HEK293 (cell line): ENCODE measurements at regions not wholly inside any gene's neighbourhood (a gene's known extent, or its start where the extent isn't known, plus 50 kb on each side); places are given as distances from the start of the nearest gene placed in this dataset.

ENCODE experiments used
- CTCF ChIA-PET: fragments of 350-600 bp; formaldehyde crosslinking; extraction: SDS; loops from one replicate; lab custom pipeline; 2021; ENCODE audit warnings: antibody characterized with exemption; lab: Yijun Ruan, JAX
- POLR2A ChIA-PET: fragments of 300-600 bp; formaldehyde crosslinking; extraction: SDS; loops from one replicate; lab custom pipeline; 2020; ENCODE audit warnings: antibody characterized with exemption, inconsistent platforms; lab: Yijun Ruan, JAX
- H3K27ac ChIP-seq: fragments of 200-500 bp; sonication (Bioruptor generic); 2 replicates; pipeline ENCODE4 v1.5.1; 2014; ENCODE audit warnings: low read depth, low read length, control low read depth, inconsistent platforms; ENCODE audit errors: extremely low read depth
- H3K36me3 ChIP-seq, 2 experiments: fragments of 200-500 bp in 1 of 2; sonication (Bioruptor generic) in 1 of 2; 1 replicate in 1 of 2; 2 replicates in 1 of 2; pipeline ENCODE4 v1.5.1; 2014 to 2017; ENCODE audit warnings: inconsistent platforms in 2 of 2, low read length in 2 of 2; ENCODE audit not compliant: control insufficient read depth in 2 of 2, insufficient read depth in 1 of 2
- H3K4me1 ChIP-seq: fragments of 200-500 bp; sonication (Bioruptor generic); 2 replicates; pipeline ENCODE4 v1.5.1; 2014; ENCODE audit warnings: mild to moderate bottlenecking, low read length, inconsistent platforms; ENCODE audit not compliant: control insufficient read depth, insufficient read depth
- H3K4me3 ChIP-seq: 2 replicates; pipeline ENCODE4 v1.5.1; 2011; ENCODE audit warnings: low read depth, mild to moderate bottlenecking, control low read depth, low read length, moderate library complexity
- H3K9me3 ChIP-seq: fragments of 200-500 bp; sonication (Bioruptor generic); 2 replicates; pipeline ENCODE4 v1.5.1; 2014; ENCODE audit warnings: low read depth, low read length, inconsistent platforms; ENCODE audit not compliant: control insufficient read depth, insufficient read depth
- EGR2 ChIP-seq: fragments of 450-650 bp; formaldehyde crosslinking; IDR thresholded peaks from 2 replicates; pipeline ENCODE4 v1.5.1; 2016; ENCODE audit warnings: low read depth, missing biosample characterization, missing genetic modification characterization
- GLI2 ChIP-seq: fragments of 450-650 bp; formaldehyde crosslinking; IDR thresholded peaks from 2 replicates; pipeline ENCODE4; 2017; ENCODE audit warnings: missing biosample characterization, missing genetic modification characterization, low read depth, borderline replicate concordance
- GLIS1 ChIP-seq: fragments of 450-650 bp; formaldehyde crosslinking; IDR thresholded peaks from 2 replicates; pipeline ENCODE4 v1.5.1; 2016; ENCODE audit warnings: missing biosample characterization, missing genetic modification characterization
- KLF1 ChIP-seq: fragments of 450-650 bp; formaldehyde crosslinking; IDR thresholded peaks from 2 replicates; pipeline ENCODE4 v1.5.1; 2016; ENCODE audit warnings: missing biosample characterization, missing genetic modification characterization
- ZBTB26 ChIP-seq: fragments of 450-650 bp; formaldehyde crosslinking; optimal IDR thresholded peaks from 2 replicates; pipeline ENCODE3; 2016; ENCODE audit warnings: missing biosample characterization, mild to moderate bottlenecking, missing genetic modification characterization
- ZBTB48 ChIP-seq: fragments of 450-650 bp; formaldehyde crosslinking; IDR thresholded peaks from 2 replicates; pipeline ENCODE4 v1.5.1; 2016; ENCODE audit warnings: missing biosample characterization, missing genetic modification characterization
- ZFHX2 ChIP-seq: fragments of 450-650 bp; formaldehyde crosslinking; conservative IDR thresholded peaks from 2 replicates; pipeline ENCODE4 v1.5.1; 2016; ENCODE audit warnings: missing biosample characterization, missing genetic modification characterization
- ZIC2 ChIP-seq: fragments of 450-650 bp; formaldehyde crosslinking; IDR thresholded peaks from 2 replicates; pipeline ENCODE4 v1.5.1; 2016; ENCODE audit warnings: missing biosample characterization, missing genetic modification characterization
- ZNF518A ChIP-seq: fragments of 450-650 bp; formaldehyde crosslinking; conservative IDR thresholded peaks from 2 replicates; pipeline ENCODE4 v1.5.1; 2016; ENCODE audit warnings: low read depth, missing biosample characterization, missing genetic modification characterization
- ZNF600 ChIP-seq: fragments of 450-650 bp; formaldehyde crosslinking; IDR thresholded peaks from 2 replicates; pipeline ENCODE4 v1.5.1; 2016; ENCODE audit warnings: missing biosample characterization, missing genetic modification characterization
- ZNF621 ChIP-seq: fragments of 450-650 bp; formaldehyde crosslinking; IDR thresholded peaks from 2 replicates; pipeline ENCODE4 v1.5.1; 2017; ENCODE audit warnings: missing biosample characterization, missing genetic modification characterization

- H3K9me3 ChIP-seq, result no peaks in the 10 kb centered on the region
- ChIA-PET POLR2A (no interaction called here), CTCF (interaction anchor here (0.5 to 2.3 kb wide), 6 partner anchors 11 to 1024 kb away, joined by 3 to 9 read pairs (median 3); no protein-coding TSS in a partner anchor)
- H3K36me3 ChIP-seq, result no peaks in the 10 kb centered on the region
- H3K27ac ChIP-seq, result no peak overlapping the region
- no peak for TF ChIP-seq ZNF518A
- H3K4me1 ChIP-seq, result no peaks in the 10 kb centered on the region
- H3K4me3 ChIP-seq, result no peak overlapping the region
Measured at GRCh38 chr17:79177877-79178276, 103.3 kb downstream of the ENGASE start.

- TF ChIP-seq ZIC2, result peak; percentile 58
- TF ChIP-seq GLI2 (tag by site-specific recombination), result no peak
- TF ChIP-seq GLIS1 (tag by site-specific recombination), result peak; percentile 31; the same call in 1 of the 2 replicates
- POLR2A ChIA-PET, result no interaction called here
- Histone ChIP-seq H3K9me3 (no peaks in the 10 kb centered on the region), H3K4me1 (no peaks in the 10 kb centered on the region), H3K36me3 (no peaks in the 10 kb centered on the region), H3K4me3 (no peak overlapping the region), H3K27ac (no peak overlapping the region)
- CTCF ChIA-PET, result interaction anchor here (0.5 to 2.3 kb wide), 3 partner anchors 16 to 214 kb away, joined by 3 to 9 read pairs (median 3); no protein-coding TSS in a partner anchor
Measured at GRCh38 chr17:79176792-79177601, 102.4 kb downstream of the ENGASE start.

GRCh38 chr17:79174905-79175856, 100.6 kb downstream of the ENGASE start:
- CTCF ChIA-PET, result interaction anchor here (0.7 to 1.3 kb wide), 2 partner anchors 217 to 219 kb away, joined by 3 to 5 read pairs; no protein-coding TSS in a partner anchor
- H3K27ac ChIP-seq, result no peak overlapping the region
- no peaks in the 10 kb centered on the region for H3K4me1 ChIP-seq
- TF ChIP-seq ZFHX2 (tag by site-specific recombination) (peak; percentile 67), ZNF600 (tag by site-specific recombination) (no peak), KLF1 (tag by site-specific recombination) (0 out of 2 replicates have a peak, but pooled peaks have one; percentile 13), EGR2 (tag by site-specific recombination) (peak; percentile 78)
- H3K36me3 ChIP-seq, result no peaks in the 10 kb centered on the region
- POLR2A ChIA-PET, result no interaction called here
- no peak overlapping the region for H3K4me3 ChIP-seq
- no peaks in the 10 kb centered on the region for H3K9me3 ChIP-seq

- Histone ChIP-seq H3K36me3 (no peaks in the 10 kb centered on the region), H3K9me3 (no peaks in the 10 kb centered on the region), H3K4me3 (no peak overlapping the region), H3K4me1 (no peaks in the 10 kb centered on the region), H3K27ac (no peak overlapping the region)
- POLR2A ChIA-PET, result no interaction called here
- CTCF ChIA-PET, result interaction anchor here (0.7 to 1.6 kb wide), 3 partner anchors 218 to 227 kb away, joined by 3 to 5 read pairs (median 3); no protein-coding TSS in a partner anchor
- 0 out of 2 replicates have a peak, but pooled peaks have one; percentile 30 for TF ChIP-seq ZBTB48
- TF ChIP-seq ZNF621 (tag by site-specific recombination), result no peak
- TF ChIP-seq ZBTB26 (tag by site-specific recombination), result peak; percentile 13
Measured at GRCh38 chr17:79174193-79174765, 99.7 kb downstream of the ENGASE start.
